Astrocyte of the cerebellum (primary cell): ENCODE measurements at regions not wholly inside any gene's neighbourhood (a gene's known extent, or its start where the extent isn't known, plus 50 kb on each side); places are given as distances from the start of the nearest gene placed in this dataset.

ENCODE experiments used
- DNase-seq: peaks from one replicate; pipeline ENCODE4 v3.0.0-alpha.2; 2011; ENCODE audit warnings: low read depth
- H3K4me3 ChIP-seq: 2 replicates; pipeline ENCODE4 v1.5.1; 2011; ENCODE audit warnings: mild to moderate bottlenecking, low read depth, low read length, moderate library complexity
- CTCF ChIP-seq: IDR thresholded peaks from 2 replicates; pipeline ENCODE4 v1.5.1; 2012; ENCODE audit warnings: low read length, low read depth, moderate library complexity, mild to moderate bottlenecking; ENCODE audit errors: missing control alignments
- in situ Hi-C: cut with HindIII; loops from 2 replicates; pipeline ENCODE4 v1.10.0; 2017; ENCODE audit warnings: low sequenced_read_pairs

- no peak for TF ChIP-seq CTCF
Observed at GRCh38 chr12:60997869-60998378, 1262.3 kb upstream of the USP15 start.

GRCh38 chr12:61009192-61009591 lies 1251.0 kb upstream of the USP15 start:
- in situ Hi-C loops: no loop called here
- no peak for DNase-seq
- TF ChIP-seq CTCF: no peak
- no peak overlapping the region for H3K4me3 ChIP-seq

More at GRCh38 chr12:60997869-60998378, 1262.3 kb upstream of the USP15 start:
- H3K4me3 ChIP-seq: no peak overlapping the region
- no peak for DNase-seq
- in situ Hi-C loops: no loop called here

GRCh38 chr12:61011767-61012423 lies 1248.3 kb upstream of the USP15 start:
- DNase-seq: no peak
- H3K4me3 ChIP-seq: no peak overlapping the region
- in situ Hi-C loops: no loop called here
- TF ChIP-seq CTCF: no peak

- H3K4me3 ChIP-seq: no peak overlapping the region
- no peak for TF ChIP-seq CTCF
Observed at GRCh38 chr12:61018571-61018970, 1241.6 kb upstream of the USP15 start.

GRCh38 chr12:61023231-61023630 lies 1237.0 kb upstream of the USP15 start:
- no peak overlapping the region for H3K4me3 ChIP-seq
- in situ Hi-C loops: no loop called here
- no peak for DNase-seq
- no peak for TF ChIP-seq CTCF

More at GRCh38 chr12:61018571-61018970, 1241.6 kb upstream of the USP15 start:
- DNase-seq: no peak
- in situ Hi-C loops: no loop called here

GRCh38 chr12:61029516-61029915 lies 1230.7 kb upstream of the USP15 start:
- in situ Hi-C loops: no loop called here
- H3K4me3 ChIP-seq: no peak overlapping the region
- TF ChIP-seq CTCF: no peak

GRCh38 chr12:61037792-61038191 lies 1222.4 kb upstream of the USP15 start:
- in situ Hi-C loops: no loop called here
- no peak overlapping the region for H3K4me3 ChIP-seq
- no peak for DNase-seq
- TF ChIP-seq CTCF: no peak

More at GRCh38 chr12:61029516-61029915, 1230.7 kb upstream of the USP15 start:
- no peak for DNase-seq
